ENCODE measurements at regions not wholly inside any gene's neighbourhood (a gene's known extent, or its start where the extent isn't known, plus 50 kb on each side); places are given as distances from the start of the nearest gene placed in this dataset.
"Not testable (repeated sequence)": the region's sequence is repeated elsewhere in the genome, so short reads cannot be mapped to it uniquely, and the experiment has no call there.

DNA sequence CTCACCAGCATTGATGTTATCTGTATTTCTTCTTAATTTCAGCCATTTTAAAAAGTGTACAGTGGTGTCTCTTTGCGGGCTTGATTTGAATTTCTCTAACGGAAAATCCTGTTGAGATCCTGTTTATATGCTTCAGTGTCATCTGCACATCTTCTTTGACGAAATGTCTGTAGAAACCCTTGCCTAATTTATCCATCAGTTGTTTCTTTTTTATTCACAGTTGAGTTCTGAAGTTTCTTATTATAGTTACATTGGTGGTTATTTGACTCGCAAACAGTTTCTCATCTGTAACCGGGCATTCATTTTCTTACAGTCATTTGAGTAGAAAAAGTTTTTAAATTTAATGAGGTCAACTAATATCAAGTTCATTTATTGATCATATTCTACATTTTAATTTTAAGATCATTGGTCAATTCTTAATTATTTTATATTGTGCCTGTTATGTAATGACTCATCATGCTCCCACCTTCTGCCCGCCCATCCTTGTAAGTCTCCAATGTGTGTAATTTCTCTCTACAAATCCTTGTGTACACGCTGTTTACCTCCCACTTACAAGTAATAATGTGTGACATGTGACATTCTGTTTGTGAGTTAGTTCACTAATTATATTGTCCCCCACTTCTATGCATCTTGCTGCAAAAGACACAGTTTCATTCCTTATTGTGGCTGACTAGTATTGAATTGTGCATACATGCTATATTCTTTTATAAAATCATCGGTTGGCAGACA, 1242.8 kb downstream of the TMEM121 start:
- CTCF ChIA-PET (ENCODE audit: low intra/inter-chr PET ratio, low total read pairs); H3K27ac ChIP-seq (ENCODE audit: extremely low read length, insufficient read depth, low read length); H3K4me3 ChIP-seq (replicated peaks in 1 of 3; ENCODE audit: insufficient read depth in 1 of 3, low read depth in 2 of 3, low read length in 3 of 3); intact Hi-C loops (cut with micrococcal nuclease; ENCODE audit: unreplicated experiment); H3K27me3 ChIP-seq (ENCODE audit: control insufficient read depth in 1 of 2, insufficient read depth in 2 of 2, low read length in 2 of 2); H2AFZ ChIP-seq (ENCODE audit: low read length); BruUV-seq (replicated peaks); H3K9me3 ChIP-seq (ENCODE audit: low read length); FAIRE-seq; ATAC-seq; POLR2A ChIA-PET; H3K36me3 ChIP-seq (replicated peaks in 1 of 2; ENCODE audit: control insufficient read depth in 1 of 2, insufficient read depth in 2 of 2, low read length in 2 of 2); H3K79me2 ChIP-seq (ENCODE audit: insufficient read depth, low read length); H3K4me2 ChIP-seq (ENCODE audit: low read depth, low read length); DNase-seq (ENCODE audit: low spot score); H4K20me1 ChIP-seq (ENCODE audit: insufficient read depth, low read length); H3K4me1 ChIP-seq (ENCODE audit: insufficient read depth, low read length); H3K9ac ChIP-seq (ENCODE audit: insufficient read depth, low read depth, low read length): not testable (repeated sequence)
- in situ Hi-C loops (cut with HindIII; ENCODE audit: extremely low pct_ligation_motif_present, low pct_unique_long_range_greater_than_20kb): loop anchor here (10.0 kb wide), 1 partner anchor 54 kb away; no protein-coding TSS in a partner anchor
- no CpG with 5 or more reads among the region's 8 CpGs for WGBS (ENCODE audit: low lambda C conversion rate)

GRCh38 chr14:106770158-106770672, 1243.8 kb downstream of the TMEM121 start:
- H3K9me3 ChIP-seq (ENCODE audit: low read length); intact Hi-C loops (cut with micrococcal nuclease; ENCODE audit: unreplicated experiment); POLR2A ChIA-PET; H3K27ac ChIP-seq (ENCODE audit: extremely low read length, insufficient read depth, low read length); DNase-seq (ENCODE audit: low spot score); H4K20me1 ChIP-seq (ENCODE audit: insufficient read depth, low read length); H3K79me2 ChIP-seq (ENCODE audit: insufficient read depth, low read length); H3K4me3 ChIP-seq (replicated peaks in 1 of 3; ENCODE audit: insufficient read depth in 1 of 3, low read depth in 2 of 3, low read length in 3 of 3); FAIRE-seq; CTCF ChIA-PET (ENCODE audit: low intra/inter-chr PET ratio, low total read pairs); H3K4me2 ChIP-seq (ENCODE audit: low read depth, low read length); H3K27me3 ChIP-seq (ENCODE audit: control insufficient read depth in 1 of 2, insufficient read depth in 2 of 2, low read length in 2 of 2); H3K4me1 ChIP-seq (ENCODE audit: insufficient read depth, low read length); BruUV-seq (replicated peaks); ATAC-seq; H2AFZ ChIP-seq (ENCODE audit: low read length); H3K36me3 ChIP-seq (replicated peaks in 1 of 2; ENCODE audit: control insufficient read depth in 1 of 2, insufficient read depth in 2 of 2, low read length in 2 of 2); H3K9ac ChIP-seq (ENCODE audit: insufficient read depth, low read depth, low read length); in situ Hi-C loops (cut with HindIII; ENCODE audit: extremely low pct_ligation_motif_present, low pct_unique_long_range_greater_than_20kb): not testable (repeated sequence)
- WGBS (ENCODE audit: low lambda C conversion rate): no CpG with 5 or more reads among the region's 5 CpGs

DNA sequence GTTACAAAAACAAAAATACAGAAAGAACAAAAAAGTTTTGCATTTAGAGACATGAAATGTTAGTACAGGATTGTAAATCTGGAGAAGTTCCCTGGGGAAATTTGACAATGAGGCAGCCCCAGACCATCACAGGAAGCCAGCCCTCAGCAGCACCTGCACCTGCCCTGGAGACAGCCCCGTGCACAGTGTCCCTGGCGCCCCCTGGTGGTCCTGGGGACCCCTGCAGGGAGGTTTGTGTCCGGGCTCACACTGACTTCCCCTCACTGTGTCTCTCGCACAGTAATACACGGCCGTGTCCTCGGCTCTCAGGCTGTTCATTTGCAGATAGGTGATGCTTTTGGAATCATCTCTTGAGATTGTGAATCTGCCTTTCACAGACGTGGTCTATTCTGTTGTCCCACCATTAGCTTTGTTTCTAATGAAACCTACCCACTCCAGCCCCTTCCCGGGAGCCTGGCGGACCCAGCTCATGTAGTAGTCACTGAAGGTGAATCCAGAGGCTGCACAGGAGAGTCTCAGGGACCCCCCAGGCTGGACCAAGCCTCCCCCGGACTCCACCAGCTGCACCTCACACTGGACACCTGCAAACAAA, 1248.6 kb downstream of the TMEM121 start:
- DNase-seq (ENCODE audit: low spot score); ATAC-seq; H4K20me1 ChIP-seq (ENCODE audit: insufficient read depth, low read length); CTCF ChIA-PET (ENCODE audit: low intra/inter-chr PET ratio, low total read pairs); H3K9me3 ChIP-seq (ENCODE audit: low read length); FAIRE-seq; H3K36me3 ChIP-seq (replicated peaks in 1 of 2; ENCODE audit: control insufficient read depth in 1 of 2, insufficient read depth in 2 of 2, low read length in 2 of 2); H3K27ac ChIP-seq (ENCODE audit: extremely low read length, insufficient read depth, low read length); intact Hi-C loops (cut with micrococcal nuclease; ENCODE audit: unreplicated experiment); in situ Hi-C loops (cut with HindIII; ENCODE audit: extremely low pct_ligation_motif_present, low pct_unique_long_range_greater_than_20kb); H3K27me3 ChIP-seq (ENCODE audit: control insufficient read depth in 1 of 2, insufficient read depth in 2 of 2, low read length in 2 of 2); H3K9ac ChIP-seq (ENCODE audit: insufficient read depth, low read depth, low read length); H3K79me2 ChIP-seq (ENCODE audit: insufficient read depth, low read length); H3K4me3 ChIP-seq (replicated peaks in 1 of 3; ENCODE audit: insufficient read depth in 1 of 3, low read depth in 2 of 3, low read length in 3 of 3); H2AFZ ChIP-seq (ENCODE audit: low read length); POLR2A ChIA-PET; BruUV-seq (replicated peaks); H3K4me1 ChIP-seq (ENCODE audit: insufficient read depth, low read length); H3K4me2 ChIP-seq (ENCODE audit: low read depth, low read length): not testable (repeated sequence)
- WGBS (ENCODE audit: low lambda C conversion rate): 0% methylated on average over 1 of the region's 11 CpGs

Data from HepG2 (cell line).